Hypothalamus (tissue), 51 donors: ENCODE measurements at regions not wholly inside any gene's neighbourhood (a gene's known extent, or its start where the extent isn't known, plus 50 kb on each side); places are given as distances from the start of the nearest gene placed in this dataset.

Source experiments
- DNase-seq, 51 donors: peaks; one replicate each; lab custom pipeline; 2025; lab: John Stamatoyannopoulos, UW

DNA sequence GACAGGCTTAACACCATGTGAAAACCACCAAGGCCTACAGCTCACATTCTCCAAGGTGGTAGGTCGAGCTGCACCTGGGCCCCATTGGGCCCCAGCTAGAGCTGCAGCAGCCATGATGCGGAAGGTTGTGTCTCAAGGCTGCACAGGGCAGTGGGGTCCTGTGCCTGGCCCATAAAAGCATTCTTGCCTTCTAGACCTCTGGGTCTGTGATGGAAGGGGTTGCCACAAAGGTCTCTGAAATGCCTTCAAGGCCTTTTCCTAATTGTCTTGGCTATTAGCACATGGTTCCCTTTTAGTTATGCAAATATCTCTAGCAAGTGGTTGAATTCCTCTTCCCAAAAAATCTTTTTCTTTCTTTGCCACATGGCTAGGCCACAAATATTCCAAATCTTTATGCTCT is 52.5 kb upstream of the C11orf58 start:
- no peak for DNase-seq

DNA sequence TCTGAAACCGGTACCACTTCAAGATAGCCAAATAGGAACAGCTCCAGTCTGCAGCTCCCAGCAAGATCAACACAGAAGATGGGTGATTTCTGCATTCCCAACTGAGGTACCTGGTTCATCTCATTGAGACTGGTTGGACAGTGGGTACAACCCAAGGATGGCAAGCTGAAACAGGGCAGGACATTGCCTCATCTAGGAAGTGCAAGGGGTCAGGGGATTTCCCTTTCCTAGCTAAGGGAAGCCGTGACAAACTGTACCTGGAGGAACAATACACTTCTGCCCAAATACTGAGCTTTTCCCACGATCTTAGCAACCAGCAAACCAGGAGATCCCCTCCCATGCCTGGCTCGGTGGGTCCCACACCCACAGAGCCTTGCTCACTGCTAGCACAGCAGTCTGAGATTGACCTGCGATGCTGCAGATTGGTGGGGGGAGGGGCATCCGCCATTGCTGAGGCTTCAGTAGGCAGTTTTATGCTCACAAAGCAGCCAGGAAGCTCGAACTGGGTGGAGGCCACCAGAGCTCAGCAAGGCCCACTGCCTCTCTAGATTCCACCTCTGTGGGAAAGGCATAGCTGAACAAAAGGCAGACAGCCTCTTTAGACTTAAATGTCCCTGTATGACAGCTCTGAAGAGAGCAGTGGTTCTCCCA is 59.9 kb upstream of the C11orf58 start:
- DNase-seq, result no peak

DNA sequence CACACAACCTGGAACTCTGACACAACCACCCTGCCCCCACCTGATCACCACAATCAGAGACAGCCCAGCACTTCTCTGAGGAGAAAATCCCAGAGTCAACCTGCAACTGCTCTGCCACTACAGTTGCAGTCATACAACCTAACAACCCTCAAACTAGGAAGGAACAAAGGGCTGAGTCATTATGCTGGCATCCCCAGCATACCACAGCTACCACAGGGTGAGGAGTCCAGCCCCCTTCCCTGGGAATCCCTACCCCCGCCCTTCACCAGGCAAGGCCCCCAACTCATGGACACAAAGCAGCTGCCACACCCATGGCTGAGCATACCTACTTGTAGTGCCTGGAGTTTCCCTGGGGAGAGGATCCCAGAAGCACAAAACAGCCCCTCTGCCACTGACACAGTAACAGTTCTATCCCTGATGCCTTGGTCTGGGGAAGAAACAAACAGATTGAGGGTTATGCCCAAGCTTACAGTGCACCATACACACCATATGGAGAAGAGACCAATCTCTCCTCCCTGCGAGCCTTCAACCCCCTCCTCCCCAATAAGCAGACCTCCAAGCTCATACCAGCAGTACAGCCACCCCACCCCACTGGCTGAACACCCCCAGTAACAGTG is 68.5 kb upstream of the C11orf58 start:
- no peak for DNase-seq

DNA sequence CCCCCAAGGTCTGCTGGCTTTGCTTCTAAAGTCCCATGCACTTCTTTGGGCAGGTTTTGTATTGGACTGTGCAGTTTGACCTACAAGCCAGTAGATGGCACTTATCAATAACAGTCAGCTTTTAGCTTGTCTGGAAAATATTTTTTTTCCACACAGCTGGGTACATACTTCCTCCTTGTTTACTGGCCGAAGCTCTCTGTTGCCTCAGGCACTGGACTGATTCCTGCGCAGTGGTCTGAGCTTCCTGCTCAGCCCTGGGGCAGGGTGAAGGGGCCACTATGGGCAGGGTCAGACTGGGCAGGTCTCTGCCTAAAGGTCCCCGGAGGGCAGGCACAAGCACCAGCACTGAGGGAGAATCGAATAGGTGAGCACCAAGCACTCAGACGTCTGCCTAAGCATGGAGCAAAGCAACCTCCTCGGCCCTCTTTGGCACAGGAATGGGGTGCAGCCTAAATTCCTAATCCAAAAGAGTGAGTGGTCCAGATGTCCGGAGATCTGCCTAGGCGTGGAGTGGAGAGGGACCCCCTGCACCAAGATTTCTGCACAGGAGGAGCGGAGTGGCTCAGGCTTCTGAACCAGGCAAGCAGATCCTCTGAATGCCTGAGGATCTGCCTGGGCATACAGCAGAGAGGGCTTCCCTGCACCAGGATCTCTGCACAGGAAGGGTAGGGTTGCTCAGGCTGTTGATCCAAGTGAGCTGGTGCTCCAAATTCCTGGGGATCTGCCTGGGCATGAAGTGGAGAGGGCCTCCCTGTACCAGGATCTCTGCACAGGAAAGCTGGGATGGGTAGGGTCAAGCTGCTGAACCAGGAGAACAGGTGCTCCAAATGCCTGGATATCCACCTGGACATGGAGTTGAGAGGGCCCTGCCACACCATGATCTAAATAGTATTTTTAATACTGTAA is 105.9 kb upstream of the C11orf58 start:
- DNase-seq, result no peak

DNA sequence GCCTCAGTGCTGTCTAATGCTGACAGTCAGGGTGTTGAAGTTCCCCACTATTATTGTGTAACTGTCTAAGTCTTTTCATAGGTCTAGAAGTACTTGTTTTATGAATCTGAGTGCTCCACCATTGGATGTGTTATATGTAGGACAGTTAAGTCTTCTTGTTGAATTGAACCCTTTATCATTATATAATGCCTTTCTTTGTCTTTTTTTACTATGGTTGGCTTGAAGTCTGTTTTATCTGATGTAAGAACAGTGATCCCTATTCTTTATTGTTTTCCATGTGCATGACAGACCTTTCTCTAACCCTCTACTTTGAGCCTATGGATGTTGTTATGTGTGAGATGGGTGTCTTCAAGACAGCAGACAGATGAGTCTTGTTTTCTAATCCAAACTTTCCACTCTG is 107.8 kb upstream of the C11orf58 start:
- no peak for DNase-seq

DNA sequence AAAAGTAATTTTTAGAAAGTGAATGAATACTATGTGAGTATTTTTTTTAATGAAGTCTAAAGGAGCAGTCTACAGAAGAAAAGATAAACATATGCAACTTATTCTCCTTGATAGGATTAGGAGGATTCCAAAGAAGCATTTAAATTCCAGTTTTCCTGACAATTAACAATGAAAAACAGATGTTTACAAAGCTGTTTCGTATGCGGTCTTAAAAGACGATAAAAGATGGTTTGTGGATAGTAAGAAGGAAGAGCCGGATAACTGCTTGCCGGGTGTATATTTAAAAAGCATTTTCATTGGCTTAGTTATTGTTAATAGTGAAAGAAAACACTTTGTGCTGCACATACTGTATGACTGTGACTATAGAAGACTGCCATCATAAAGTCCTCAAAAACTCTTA is 120.0 kb upstream of the C11orf58 start:
- DNase-seq, result no peak

DNA sequence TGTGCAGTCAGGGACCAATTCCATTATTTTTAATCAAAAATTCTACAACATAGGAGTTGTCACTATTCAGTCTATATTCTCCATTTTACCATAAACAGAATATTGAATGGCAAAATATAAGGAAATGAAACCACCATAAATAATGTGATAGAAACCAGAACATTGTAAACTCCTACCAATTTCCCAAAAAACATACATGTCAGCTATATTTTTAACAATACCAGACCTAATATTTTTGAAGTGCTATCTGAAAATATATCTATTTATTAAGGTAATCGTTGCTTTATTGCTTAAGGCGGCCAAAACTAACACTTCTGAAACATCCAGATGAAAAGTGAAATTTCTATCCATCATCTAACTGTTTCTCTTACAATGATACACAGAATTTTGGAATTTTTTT is 123.0 kb upstream of the C11orf58 start:
- no peak for DNase-seq

DNA sequence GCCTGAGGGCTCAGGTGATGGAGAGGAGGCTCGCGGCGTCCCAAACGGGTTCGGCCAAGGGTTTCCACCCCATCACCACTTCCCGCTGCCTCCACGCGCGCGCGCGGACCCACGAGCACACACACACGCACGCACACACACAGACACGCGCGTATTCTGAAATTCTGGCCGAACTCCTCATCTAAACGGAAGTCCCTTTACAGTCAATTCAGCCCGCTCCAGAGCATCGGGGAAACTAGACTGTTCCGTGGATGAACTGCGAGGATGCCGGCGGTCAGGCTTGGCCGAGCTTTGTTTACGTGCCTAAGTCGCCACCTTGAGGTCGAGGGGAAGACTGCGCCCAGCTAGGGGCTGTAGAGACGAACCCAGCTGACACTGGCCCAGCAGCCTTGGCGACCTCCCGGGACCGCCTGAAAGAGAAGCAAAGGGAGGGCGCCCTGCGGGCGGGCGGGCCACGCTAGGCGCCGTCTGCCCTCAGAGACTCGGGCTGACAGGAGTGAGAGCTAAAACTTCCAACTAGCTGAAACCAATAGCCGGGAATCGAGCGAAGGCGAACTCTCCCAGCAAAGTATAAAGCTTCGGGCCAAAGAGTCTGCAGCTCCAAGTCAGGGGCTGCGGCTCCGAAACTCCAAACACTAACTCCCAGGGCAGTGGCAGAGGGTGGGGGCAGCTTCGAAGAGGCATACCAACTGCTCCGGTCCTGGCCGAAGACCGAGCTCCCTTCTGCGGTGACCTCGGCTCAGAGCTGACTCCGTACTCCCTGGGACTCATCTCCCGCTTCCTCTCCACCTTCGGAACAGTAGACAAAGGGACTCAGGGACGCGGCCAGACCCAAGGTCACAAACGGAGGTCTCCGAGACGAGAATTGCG is 124.7 kb upstream of the C11orf58 start:
- peak in 48 of 51 donors; percentile 46 to 90 (median 80) for DNase-seq

DNA sequence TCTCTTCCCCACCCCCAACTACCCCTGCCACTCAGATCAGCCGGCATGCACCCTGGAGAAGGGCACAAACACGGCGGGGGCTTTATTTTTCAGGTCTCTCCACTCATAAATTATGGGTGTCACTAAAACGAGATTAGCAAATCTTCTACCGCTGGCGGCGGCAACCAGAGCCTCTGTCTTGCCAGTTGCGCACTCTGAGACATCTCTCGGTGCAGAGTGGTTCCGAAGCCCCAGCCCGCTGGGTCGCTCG is 125.3 kb upstream of the C11orf58 start:
- peak in 1 of 51 donors; percentile 56 for DNase-seq

DNA sequence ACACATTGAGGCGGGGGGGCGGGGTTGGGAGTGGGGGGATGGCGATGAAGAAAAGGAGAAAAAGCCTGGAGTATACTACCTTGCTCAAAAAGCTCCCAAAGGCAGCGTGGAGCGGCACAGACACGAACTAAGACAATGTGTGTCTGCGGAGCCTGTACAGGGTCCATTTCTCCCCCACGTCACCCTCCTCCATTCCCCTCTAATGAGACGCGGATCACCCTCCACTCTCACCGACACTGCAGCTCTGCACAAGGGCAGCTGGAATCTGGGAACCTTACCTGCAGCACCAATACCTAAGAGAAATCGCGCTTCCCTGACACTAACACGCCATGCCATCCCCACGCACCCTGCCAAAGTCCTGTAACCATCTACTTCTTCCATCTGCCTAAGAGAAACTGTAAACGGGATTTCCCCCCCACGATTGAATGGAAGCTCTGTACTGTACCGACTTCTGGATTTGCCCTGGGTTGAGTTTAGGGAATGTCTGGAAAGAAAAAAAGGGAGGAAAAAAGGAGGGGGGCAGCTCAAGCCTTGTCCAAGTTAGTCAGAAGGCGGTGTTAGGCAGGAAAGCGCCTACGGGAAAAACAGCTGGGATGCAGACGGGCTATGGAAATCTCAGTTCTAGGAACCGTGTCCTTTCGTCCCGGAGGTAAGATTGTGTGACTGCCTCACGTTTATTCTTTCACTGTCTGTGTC is 125.7 kb upstream of the C11orf58 start:
- DNase-seq, result peak in 2 of 51 donors; percentile 6 to 38

DNA sequence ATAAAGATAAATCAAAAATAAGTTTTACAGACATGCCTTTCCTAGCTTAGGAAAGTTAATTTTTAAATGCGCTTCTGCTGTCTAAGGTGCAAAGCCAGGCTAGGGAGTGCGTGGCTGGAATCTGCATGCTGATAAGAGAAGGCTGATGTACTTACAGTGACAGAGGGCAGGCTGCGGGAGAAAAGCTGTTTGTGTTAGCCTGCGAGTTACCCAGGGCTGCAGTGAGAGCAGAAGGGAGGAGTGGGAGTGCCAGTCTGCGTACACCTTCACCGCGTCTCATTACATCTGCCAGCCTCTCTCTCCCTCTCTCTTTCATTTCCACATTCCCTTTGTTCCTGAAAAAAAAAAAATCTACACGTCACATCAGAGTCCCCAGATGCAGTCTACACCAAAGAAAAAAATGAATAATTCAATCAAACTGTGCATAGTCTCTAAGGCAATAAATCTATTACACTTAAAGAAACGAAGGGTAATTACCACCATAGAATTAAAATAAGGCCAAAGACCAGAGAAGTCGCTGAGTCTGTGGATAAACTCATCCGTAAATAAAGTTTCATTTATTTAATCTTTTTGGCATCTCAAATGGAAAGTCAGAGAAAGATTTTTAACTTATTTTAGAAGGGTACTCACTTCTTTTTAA is 126.4 kb upstream of the C11orf58 start:
- DNase-seq, result peak in 1 of 51 donors; percentile 6

DNA sequence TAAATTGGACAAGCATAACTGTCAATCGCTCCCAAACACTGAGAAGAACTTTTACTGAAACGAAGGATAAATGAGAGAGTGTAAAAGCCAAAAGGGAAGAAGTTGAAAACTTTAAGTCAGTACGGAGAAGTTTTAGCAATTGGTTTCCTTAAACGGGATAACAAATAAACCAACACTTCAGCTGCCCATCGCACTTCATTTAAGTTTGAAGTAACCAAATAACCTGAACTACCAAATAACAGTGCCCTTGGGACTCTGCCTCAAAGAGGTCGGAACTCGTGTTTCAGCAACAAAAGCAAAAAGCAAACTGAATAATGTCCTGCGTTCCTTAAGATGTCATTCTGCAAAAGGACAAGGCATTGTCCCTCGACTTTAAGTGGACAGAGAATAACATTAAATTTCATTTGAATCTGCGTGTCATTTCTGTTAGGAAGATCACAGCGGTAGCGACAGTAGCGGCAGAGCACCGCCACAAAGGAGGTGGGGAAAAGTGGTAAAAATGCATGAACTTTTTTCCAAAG is 127.0 kb upstream of the C11orf58 start:
- peak in 1 of 51 donors; percentile 6 for DNase-seq

DNA sequence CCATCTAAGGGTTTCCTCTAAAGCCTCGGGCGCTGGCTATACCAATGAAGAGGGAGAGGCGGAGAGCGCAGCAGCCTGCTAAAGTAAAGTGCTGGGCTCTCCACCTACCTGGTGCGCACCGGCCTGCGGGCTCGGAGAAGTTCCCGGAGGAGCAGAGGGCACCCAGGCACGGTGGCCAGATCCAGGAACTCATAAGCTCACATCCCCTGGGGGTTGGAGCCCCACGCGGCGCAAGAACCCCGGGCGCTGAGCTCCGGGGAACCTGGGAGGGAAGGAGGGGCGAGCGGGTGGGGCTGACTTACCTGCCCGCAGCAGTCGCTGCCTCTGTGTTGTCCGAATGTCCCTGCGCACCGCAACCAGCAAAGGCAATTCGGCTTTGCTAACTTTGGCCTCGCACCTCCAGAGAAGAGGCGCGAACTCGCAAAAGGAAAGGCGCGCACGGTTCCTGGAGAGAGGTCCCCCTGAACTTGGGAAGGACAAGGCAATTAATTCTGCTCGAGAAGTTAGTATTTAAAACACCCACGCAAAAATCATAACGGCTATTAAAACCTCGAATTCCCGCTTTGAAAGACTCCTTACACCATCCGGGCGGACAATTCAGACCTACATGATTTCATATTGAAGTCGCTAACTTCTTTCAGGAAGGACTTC is 127.6 kb upstream of the C11orf58 start:
- DNase-seq, result no peak

DNA sequence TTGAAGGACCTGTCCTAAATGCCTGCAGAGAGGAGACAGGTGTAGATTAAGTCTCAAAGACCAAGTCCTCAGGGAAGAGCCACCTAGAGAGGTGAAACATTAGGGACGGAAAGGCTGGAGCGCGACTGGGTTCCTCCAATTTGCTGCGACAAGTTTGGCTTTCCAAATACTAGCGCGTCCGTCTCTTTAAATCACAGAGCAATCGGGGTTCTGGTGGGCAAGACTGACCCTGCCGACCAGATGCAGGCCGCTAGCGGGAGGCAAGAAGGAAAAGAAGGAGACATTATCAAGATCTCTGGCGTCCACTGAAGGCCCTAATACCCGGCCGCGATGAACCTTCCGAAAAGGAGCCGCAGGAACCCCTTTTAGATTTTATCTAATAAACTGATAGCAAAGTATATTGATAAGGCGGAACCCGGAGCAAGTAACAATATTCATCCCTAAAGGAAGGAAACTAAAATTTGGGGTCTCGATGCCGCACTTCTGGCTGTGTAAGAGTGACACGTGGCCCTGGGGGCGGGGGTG is 128.2 kb upstream of the C11orf58 start:
- DNase-seq, result no peak

DNA sequence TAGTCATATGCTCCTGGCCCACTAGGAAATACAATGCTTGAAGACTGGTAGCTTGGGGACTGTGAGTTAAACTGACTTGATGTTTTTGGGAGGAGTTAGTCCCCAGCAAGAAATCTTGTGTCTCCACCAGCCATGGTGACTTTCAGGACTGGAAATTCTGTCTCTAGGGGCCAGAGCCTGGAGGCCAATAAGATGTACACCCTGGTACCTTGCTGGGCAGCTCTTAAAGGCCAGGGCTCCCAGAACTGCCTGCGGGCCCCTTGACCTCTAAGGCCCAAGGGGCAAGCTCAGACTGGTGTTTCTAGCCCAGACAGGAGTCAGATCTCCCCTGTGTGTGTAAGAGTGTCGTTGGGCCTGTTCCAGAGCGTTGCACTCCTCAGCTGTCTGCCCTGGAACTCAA is 128.7 kb upstream of the C11orf58 start:
- no peak for DNase-seq

DNA sequence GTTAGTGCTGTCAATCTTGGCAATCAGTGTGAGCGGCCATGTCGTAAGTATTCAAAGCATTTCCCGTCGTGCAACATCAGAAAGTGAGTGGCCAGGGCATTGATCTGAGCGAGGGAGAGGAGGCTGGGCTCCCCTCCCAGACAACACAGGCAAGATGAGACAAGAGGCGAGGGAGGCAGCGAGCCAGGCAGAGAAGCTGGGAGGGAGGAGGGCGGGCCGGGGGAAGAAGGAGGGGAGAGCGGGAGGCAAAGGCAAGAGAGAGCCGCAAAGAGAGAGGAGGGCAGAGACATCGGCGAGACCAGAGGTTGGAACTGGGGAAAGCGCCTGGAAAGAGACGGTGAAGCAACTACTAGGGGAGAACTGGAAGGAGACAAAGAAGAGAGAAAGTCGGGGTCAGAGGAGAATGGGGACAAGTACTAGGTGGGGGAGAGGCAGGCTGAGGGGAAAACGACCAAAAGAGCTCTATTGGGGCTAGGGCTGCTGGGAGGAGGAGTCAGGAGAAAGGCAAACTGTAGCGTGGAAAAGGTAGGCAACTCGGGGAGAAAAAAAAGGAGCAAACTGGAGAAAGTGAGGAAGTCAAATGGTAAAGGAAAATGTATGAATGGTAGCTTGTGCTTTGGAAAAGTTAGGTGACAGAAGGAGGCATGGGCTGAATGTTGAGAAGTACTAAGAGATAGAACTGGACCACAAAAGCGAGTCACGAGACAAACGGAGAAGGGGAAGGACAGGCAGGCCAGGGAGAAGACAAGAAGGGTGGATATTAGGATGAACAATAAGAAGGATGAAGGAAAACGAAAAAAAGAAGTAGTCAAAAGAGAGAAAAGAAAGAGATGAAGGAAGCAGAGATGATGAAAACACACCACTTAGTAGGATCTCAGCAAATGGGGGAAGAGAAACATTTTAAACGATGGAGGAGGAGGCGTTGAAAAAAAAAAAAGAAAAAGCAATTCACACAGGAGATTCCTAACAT is 130.5 kb upstream of the C11orf58 start:
- DNase-seq, result peak in 30 of 51 donors; percentile 34 to 81 (median 63)
